Mammary epithelial cell (primary cell): ENCODE measurements at regions not wholly inside any gene's neighbourhood (a gene's known extent, or its start where the extent isn't known, plus 50 kb on each side); places are given as distances from the start of the nearest gene placed in this dataset.

Source experiments
- CTCF ChIP-seq, 2 donors: IDR thresholded peaks in 1 of 2; conservative IDR thresholded peaks in 1 of 2; 2 replicates each; pipeline ENCODE4 v1.5.1; 2011 to 2012; ENCODE audit warnings: inconsistent platforms in 2 of 2, low read length in 2 of 2, mild to moderate bottlenecking in 2 of 2, control low read depth in 1 of 2, low read depth in 1 of 2; ENCODE audit not compliant: insufficient read depth in 1 of 2; ENCODE audit errors: extremely low read depth in 1 of 2
- EZH2 ChIP-seq: IDR thresholded peaks from 2 replicates; pipeline ENCODE4 v1.6.1; 2012; ENCODE audit warnings: low read length, inconsistent platforms, borderline replicate concordance

DNA sequence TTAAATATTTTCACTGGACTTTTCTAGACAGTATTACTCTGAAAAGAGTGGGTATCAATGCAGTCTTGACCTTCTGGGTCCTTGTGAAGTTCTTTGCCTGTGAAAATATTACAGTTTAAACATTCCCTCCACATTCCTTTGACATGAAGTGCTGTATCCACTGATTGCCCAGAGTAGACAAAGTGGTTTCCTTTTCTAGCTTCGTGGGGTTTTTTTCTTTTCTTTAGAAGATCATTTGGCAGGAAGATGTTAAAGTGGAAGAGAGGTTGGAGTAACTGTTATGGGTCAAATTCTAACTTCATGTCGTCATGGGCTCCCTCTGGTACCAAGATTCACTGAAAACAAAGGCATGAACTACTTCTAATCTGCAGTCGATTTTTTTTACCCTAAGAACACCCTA, 496.9 kb downstream of the EPHA4 start:
- TF ChIP-seq CTCF (conservative IDR thresholded peaks at IDR 0.05 in 1 of 2, IDR thresholded peaks at IDR 0.05 in 1 of 2; ENCODE audit: extremely low read depth in 1 of 2, insufficient read depth in 1 of 2, low read depth in 1 of 2, low read length in 2 of 2) (no peak), EZH2 (no peak)
